Common myeloid progenitor, CD34-positive (primary cell): ENCODE measurements at regions not wholly inside any gene's neighbourhood (a gene's known extent, or its start where the extent isn't known, plus 50 kb on each side); places are given as distances from the start of the nearest gene placed in this dataset.

ENCODE experiments used
- CTCF ChIA-PET: fragments of 350-600 bp; sonication (Branson Sonifier 250); formaldehyde crosslinking; loops from one replicate; lab custom pipeline; 2021; ENCODE audit warnings: antibody characterized with exemption; lab: Charles Lee
- POLR2A ChIA-PET: fragments of 350-600 bp; sonication (Branson Sonifier 250); formaldehyde crosslinking; loops from one replicate; lab custom pipeline; 2021; ENCODE audit warnings: antibody characterized with exemption; lab: Charles Lee
- DNase-seq, 3 donors: peaks; one replicate each; pipeline versions ENCODE4 v3.0.0 to v3.0.0-alpha.2; 2013
- H3K27ac ChIP-seq, 2 experiments: 1 replicate in 1 of 2; 2 replicates in 1 of 2; pipeline ENCODE4 v1.7.0; 2013; ENCODE audit warnings: inconsistent platforms in 2 of 2, low read length in 2 of 2, mild to moderate bottlenecking in 2 of 2, low read depth in 1 of 2, moderate library complexity in 1 of 2; ENCODE audit not compliant: severe bottlenecking in 2 of 2, insufficient read depth in 1 of 2, poor library complexity in 1 of 2
- H3K27me3 ChIP-seq, 5 experiments: replicated peaks in 2 of 5; 1 replicate in 3 of 5; 2 replicates in 2 of 5; pipeline versions ENCODE4 v1.6.1 to v1.7.0; 2013; ENCODE audit warnings: low read length in 4 of 5, mild to moderate bottlenecking in 2 of 5, moderate library complexity in 2 of 5, inconsistent platforms in 1 of 5; ENCODE audit not compliant: insufficient read depth in 5 of 5, control insufficient read depth in 4 of 5
- H3K36me3 ChIP-seq, 4 experiments: 1 replicate in 2 of 4; 2 replicates in 2 of 4; pipeline versions ENCODE4 v1.6.1 to v1.7.0; 2013; ENCODE audit warnings: low read length in 3 of 4, control low read depth in 1 of 4, mild to moderate bottlenecking in 1 of 4; ENCODE audit not compliant: control insufficient read depth in 4 of 4, insufficient read depth in 4 of 4
- H3K4me1 ChIP-seq, 4 experiments: 1 replicate in 3 of 4; 2 replicates in 1 of 4; pipeline versions ENCODE4 v1.6.1 to v1.7.1; 2013; ENCODE audit warnings: low read length in 3 of 4, mild to moderate bottlenecking in 3 of 4, control low read depth in 1 of 4, inconsistent platforms in 1 of 4, moderate library complexity in 1 of 4; ENCODE audit not compliant: control insufficient read depth in 4 of 4, insufficient read depth in 4 of 4; ENCODE audit errors: control extremely low read depth in 1 of 4
- H3K4me3 ChIP-seq, 7 experiments: 1 replicate in 4 of 7; 2 replicates in 3 of 7; pipeline versions ENCODE4 v1.5.1 to v1.7.0; 2013; ENCODE audit warnings: mild to moderate bottlenecking in 7 of 7, low read length in 6 of 7, moderate library complexity in 6 of 7, inconsistent platforms in 2 of 7, low read depth in 2 of 7, control low read depth in 1 of 7; ENCODE audit not compliant: insufficient read depth in 4 of 7, control insufficient read depth in 1 of 7; ENCODE audit errors: extremely low read depth in 1 of 7
- H3K9me3 ChIP-seq, 5 experiments: 1 replicate in 4 of 5; 2 replicates in 1 of 5; pipeline versions ENCODE4 v1.6.1 to v1.7.1; 2013; ENCODE audit warnings: low read length in 4 of 5, mild to moderate bottlenecking in 2 of 5, inconsistent platforms in 1 of 5, low read depth in 1 of 5, moderate library complexity in 1 of 5; ENCODE audit not compliant: control insufficient read depth in 4 of 5, insufficient read depth in 2 of 5; ENCODE audit errors: control extremely low read depth in 1 of 5
- WGBS: methylation state at CpG from one replicate; pipeline ENCODE4 v1.1.5; 2013; ENCODE audit not compliant: insufficient coverage; 5-methylcytosine and 5-hydroxymethylcytosine counted together

- Histone ChIP-seq H3K27me3 (no peaks in the 10 kb centered on the region), H3K27ac (no peak overlapping the region), H3K4me3 (no peak overlapping the region), H3K4me1 (peaks cover 0 to 8% (median 4%) of the 10 kb centered on the region in 4 experiments), H3K9me3 (peaks cover 0 to 14% (median 0%) of the 10 kb centered on the region in 5 experiments), H3K36me3 (no peaks in the 10 kb centered on the region)
- ChIA-PET CTCF (no interaction called here), POLR2A (no interaction called here)
- no peak for DNase-seq
- WGBS, result 100% methylated on average over 1 of the region's 4 CpGs
Measured at GRCh38 chr1:239268941-239269340, 117.4 kb upstream of the CHRM3 start.

DNA sequence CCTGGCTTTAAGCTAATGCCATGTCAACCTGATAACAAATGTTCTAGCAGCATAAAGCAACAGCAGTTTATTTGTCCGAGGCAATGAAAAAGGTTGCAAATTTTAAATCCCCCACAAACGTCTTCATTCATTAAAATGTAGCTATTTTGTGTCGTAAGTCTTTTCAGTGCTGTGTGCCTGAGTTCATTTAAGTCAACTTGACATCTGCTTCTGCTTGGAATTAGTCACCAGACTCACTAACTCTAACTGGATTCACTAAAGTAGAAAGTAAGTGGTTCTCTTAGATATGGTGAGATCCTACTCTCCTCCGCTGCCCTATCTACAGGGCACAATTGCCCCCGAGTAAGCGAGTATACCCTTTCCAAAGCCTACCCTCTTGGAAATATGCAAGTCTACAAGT lies 118.4 kb upstream of the CHRM3 start:
- H3K9me3 ChIP-seq, result peaks cover 0 to 10% (median 0%) of the 10 kb centered on the region in 5 experiments
- peaks cover 0 to 15% (median 8%) of the 10 kb centered on the region in 4 experiments for H3K4me1 ChIP-seq
- no peaks in the 10 kb centered on the region for H3K36me3 ChIP-seq
- H3K27ac ChIP-seq, result no peak overlapping the region
- ChIA-PET CTCF (no interaction called here), POLR2A (no interaction called here)
- no peak for DNase-seq
- no peak overlapping the region for H3K4me3 ChIP-seq
- WGBS, result 100% methylated on average over 3 of the region's 6 CpGs
- H3K27me3 ChIP-seq, result no peaks in the 10 kb centered on the region

DNA sequence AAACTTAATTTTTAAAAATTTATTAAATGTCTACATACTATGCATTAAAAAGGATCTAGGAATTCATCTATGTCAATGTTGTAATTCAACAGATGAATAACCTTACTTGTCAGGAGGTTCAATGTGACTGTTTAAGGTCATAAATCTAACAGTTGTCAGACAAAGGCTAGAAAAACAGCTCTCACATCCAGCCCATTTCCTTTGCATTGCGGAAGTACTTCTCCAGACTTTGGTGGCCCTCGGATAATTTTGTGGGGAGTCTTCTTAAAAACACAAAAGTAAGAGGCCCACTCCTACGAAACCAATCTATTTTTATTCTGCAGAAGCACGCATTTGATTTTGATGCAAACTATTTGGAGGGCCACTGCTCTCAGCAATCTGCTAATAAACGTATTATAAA lies 122.6 kb upstream of the CHRM3 start:
- WGBS, result 0% methylated on average over 4 of the region's 5 CpGs
- peak overlapping the region in 1 of 2 experiments; percentile 17 for H3K27ac ChIP-seq
- peak overlapping the region in 2 of 7 experiments; percentile 8 to 50 for H3K4me3 ChIP-seq
- H3K36me3 ChIP-seq, result no peaks in the 10 kb centered on the region
- ChIA-PET POLR2A (no interaction called here), CTCF (no interaction called here)
- peaks cover 3 to 20% (median 14%) of the 10 kb centered on the region in 4 experiments for H3K4me1 ChIP-seq
- DNase-seq, result peak; percentile 40 to 89 (median 85)
- H3K9me3 ChIP-seq, result peaks cover 0 to 2% (median 0%) of the 10 kb centered on the region in 5 experiments
- H3K27me3 ChIP-seq, result no peaks in the 10 kb centered on the region

- peak in 2 of 3 donors; percentile 17 to 26 for DNase-seq
- Histone ChIP-seq H3K27ac (no peak overlapping the region), H3K27me3 (no peaks in the 10 kb centered on the region), H3K4me1 (peaks cover 3 to 20% (median 14%) of the 10 kb centered on the region in 4 experiments), H3K9me3 (peaks cover 0 to 2% (median 0%) of the 10 kb centered on the region in 5 experiments), H3K36me3 (no peaks in the 10 kb centered on the region), H3K4me3 (no peak overlapping the region)
- CTCF ChIA-PET, result interaction anchor here (0.8 to 1.4 kb wide), 2 partner anchors 9 to 10 kb away, joined by 3 read pairs; no protein-coding TSS in a partner anchor
- 100% methylated on average over 1 of the region's 1 CpG for WGBS
- POLR2A ChIA-PET, result no interaction called here
Measured at GRCh38 chr1:239262538-239262937, 123.8 kb upstream of the CHRM3 start.

DNA sequence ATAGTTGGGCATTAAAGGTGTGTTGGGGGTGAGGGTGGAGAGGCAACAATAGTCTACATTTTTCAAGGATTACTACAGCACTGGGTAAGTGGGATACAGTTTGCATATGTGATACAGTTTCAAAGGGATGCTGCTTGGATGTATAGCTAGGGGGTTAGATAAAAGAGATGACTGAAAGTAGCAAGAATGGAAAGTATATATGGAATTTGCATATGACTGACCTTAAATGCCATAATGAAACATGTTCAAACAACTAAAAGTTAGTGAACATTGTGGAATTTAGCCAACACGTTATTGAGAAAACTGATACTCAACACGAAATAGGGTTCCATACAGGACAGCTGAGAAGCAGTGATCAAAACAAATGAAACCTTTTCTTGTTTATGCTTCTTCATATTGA lies 124.8 kb upstream of the CHRM3 start:
- ChIA-PET CTCF (no interaction called here), POLR2A (no interaction called here)
- Histone ChIP-seq H3K27me3 (no peaks in the 10 kb centered on the region), H3K27ac (no peak overlapping the region), H3K9me3 (peaks cover 0 to 8% (median 3%) of the 10 kb centered on the region in 5 experiments), H3K4me1 (peaks cover 3 to 20% (median 14%) of the 10 kb centered on the region in 4 experiments), H3K36me3 (no peaks in the 10 kb centered on the region), H3K4me3 (no peak overlapping the region)
- no peak for DNase-seq
- WGBS, result 100% methylated on average over 2 of the region's 2 CpGs

GRCh38 chr1:239260842-239261241 lies 125.5 kb upstream of the CHRM3 start:
- H3K27me3 ChIP-seq, result no peaks in the 10 kb centered on the region
- DNase-seq, result no peak
- no peak overlapping the region for H3K27ac ChIP-seq
- peaks cover 3 to 20% (median 14%) of the 10 kb centered on the region in 4 experiments for H3K4me1 ChIP-seq
- peaks cover 0 to 8% (median 3%) of the 10 kb centered on the region in 5 experiments for H3K9me3 ChIP-seq
- 93% methylated on average over 3 of the region's 4 CpGs for WGBS
- no peak overlapping the region for H3K4me3 ChIP-seq
- H3K36me3 ChIP-seq, result no peaks in the 10 kb centered on the region
- POLR2A ChIA-PET, result no interaction called here
- CTCF ChIA-PET, result no interaction called here

DNA sequence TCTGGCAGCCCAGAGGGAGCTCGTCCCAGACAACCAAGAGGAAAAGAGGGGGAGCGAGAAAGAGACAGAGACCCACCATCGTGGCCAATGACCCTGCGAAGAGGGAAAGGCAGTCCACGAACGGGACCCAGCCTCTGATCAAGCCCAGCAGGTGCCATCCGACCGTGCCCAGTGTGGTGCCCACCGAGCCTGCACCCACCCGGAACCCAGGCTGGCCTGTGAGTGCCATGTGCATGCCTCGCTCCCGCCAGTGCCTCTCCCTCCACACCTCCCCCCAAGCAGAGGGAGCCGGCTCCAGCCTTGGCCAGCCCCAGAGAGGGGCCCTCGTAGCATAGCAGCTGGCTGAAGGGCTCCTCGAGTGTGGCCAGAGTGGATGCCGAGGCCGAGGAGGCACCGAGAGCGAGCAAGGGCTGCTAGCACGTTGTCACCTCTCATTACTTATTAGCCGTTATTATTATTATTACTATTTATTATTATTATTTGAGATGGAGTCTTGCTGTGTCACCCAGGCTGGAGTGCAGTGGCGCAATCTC lies 130.7 kb upstream of the CHRM3 start:
- Histone ChIP-seq H3K4me3 (no peak overlapping the region), H3K9me3 (peaks cover 0 to 7% (median 3%) of the 10 kb centered on the region in 5 experiments), H3K36me3 (no peaks in the 10 kb centered on the region), H3K4me1 (peaks cover 0 to 3% (median 0%) of the 10 kb centered on the region in 4 experiments), H3K27ac (no peak overlapping the region), H3K27me3 (no peaks in the 10 kb centered on the region)
- POLR2A ChIA-PET, result no interaction called here
- 96% methylated on average over 12 of the region's 22 CpGs for WGBS
- CTCF ChIA-PET, result no interaction called here
- no peak for DNase-seq
